Mesodermal cell (in vitro differentiated cells): ENCODE measurements at regions not wholly inside any gene's neighbourhood (a gene's known extent, or its start where the extent isn't known, plus 50 kb on each side); places are given as distances from the start of the nearest gene placed in this dataset.
"Not testable (repeated sequence)": the region's sequence is repeated elsewhere in the genome, so short reads cannot be mapped to it uniquely, and the experiment has no call there.

Source experiments
- H3K27ac ChIP-seq: 2 replicates; pipeline ENCODE4 v1.7.0; 2013; ENCODE audit warnings: mild to moderate bottlenecking, low read depth, low read length, moderate library complexity; ENCODE audit not compliant: severe bottlenecking
- H3K36me3 ChIP-seq: 2 replicates; pipeline ENCODE4 v1.7.1; 2013; ENCODE audit warnings: mild to moderate bottlenecking, low read length, moderate library complexity; ENCODE audit not compliant: control insufficient read depth, insufficient read depth
- H3K4me1 ChIP-seq: one replicate; pipeline ENCODE4 v1.7.1; 2013; ENCODE audit warnings: mild to moderate bottlenecking, low read length; ENCODE audit not compliant: insufficient read depth, control insufficient read depth, poor library complexity, severe bottlenecking
- H3K4me3 ChIP-seq: 2 replicates; pipeline ENCODE4 v1.7.0; 2013; ENCODE audit warnings: low read length, control low read depth, mild to moderate bottlenecking; ENCODE audit not compliant: insufficient read depth, poor library complexity, severe bottlenecking; ENCODE audit errors: extremely low read depth
- H3K9me3 ChIP-seq: 2 replicates; pipeline ENCODE4 v1.7.1; 2013; ENCODE audit warnings: mild to moderate bottlenecking, low read length, moderate library complexity; ENCODE audit not compliant: control insufficient read depth
- WGBS, 2 experiments: methylation state at CpG; one replicate each; pipeline ENCODE4 v1.1.5; 2013; ENCODE audit warnings: missing lambda C conversion rate in 2 of 2; ENCODE audit not compliant: insufficient coverage in 2 of 2; 5-methylcytosine and 5-hydroxymethylcytosine counted together

- Histone ChIP-seq H3K4me1 (no peaks in the 10 kb centered on the region), H3K27ac (no peak overlapping the region), H3K9me3 (no peaks in the 10 kb centered on the region), H3K4me3 (no peak overlapping the region), H3K36me3 (no peaks in the 10 kb centered on the region)
- WGBS, 2 experiments, result 70 to 79% methylated on average over 7 of the region's 7 CpGs
Measured at GRCh38 chr11:44470854-44471253, 94.6 kb upstream of the CD82 start.

GRCh38 chr11:44471603-44472002 is 93.9 kb upstream of the CD82 start:
- no peak overlapping the region for H3K27ac ChIP-seq
- WGBS, 2 experiments, result 94 to 96% methylated on average over 3 of the region's 3 CpGs
- no peak overlapping the region for H3K4me3 ChIP-seq
- H3K36me3 ChIP-seq, result no peaks in the 10 kb centered on the region
- no peaks in the 10 kb centered on the region for H3K4me1 ChIP-seq
- no peaks in the 10 kb centered on the region for H3K9me3 ChIP-seq

- Histone ChIP-seq H3K4me3 (no peak overlapping the region), H3K27ac (no peak overlapping the region), H3K36me3 (no peaks in the 10 kb centered on the region), H3K4me1 (no peaks in the 10 kb centered on the region), H3K9me3 (no peaks in the 10 kb centered on the region)
- WGBS, 2 experiments, result 69 to 71% methylated on average over 4 of the region's 4 CpGs
Measured at GRCh38 chr11:44472916-44473315, 92.5 kb upstream of the CD82 start.

GRCh38 chr11:44474702-44475101 is 90.8 kb upstream of the CD82 start:
- Histone ChIP-seq H3K4me1 (no peaks in the 10 kb centered on the region), H3K36me3 (no peaks in the 10 kb centered on the region), H3K27ac (no peak overlapping the region), H3K9me3 (no peaks in the 10 kb centered on the region), H3K4me3 (no peak overlapping the region)
- 95 to 97% methylated on average over 4 to 5 of the region's 5 CpGs for WGBS, 2 experiments

- H3K4me1 ChIP-seq, result no peaks in the 10 kb centered on the region
Measured at GRCh38 chr11:44475114-44475686, 90.3 kb upstream of the CD82 start.

GRCh38 chr11:44482338-44482737 is 83.1 kb upstream of the CD82 start:
- not testable (repeated sequence) for H3K27ac ChIP-seq, H3K9me3 ChIP-seq, H3K4me1 ChIP-seq, H3K36me3 ChIP-seq, H3K4me3 ChIP-seq
- WGBS, 2 experiments, result no CpG with 5 or more reads among the region's 4 CpGs

More at GRCh38 chr11:44475114-44475686, 90.3 kb upstream of the CD82 start:
- WGBS, 2 experiments, result 76 to 80% methylated on average over 8 to 9 of the region's 10 CpGs
- H3K4me3 ChIP-seq, result no peak overlapping the region
- H3K9me3 ChIP-seq, result no peaks in the 10 kb centered on the region
- no peak overlapping the region for H3K27ac ChIP-seq
- H3K36me3 ChIP-seq, result no peaks in the 10 kb centered on the region

- Histone ChIP-seq H3K36me3 (no peaks in the 10 kb centered on the region), H3K4me3 (no peak overlapping the region), H3K27ac (no peak overlapping the region), H3K4me1 (no peaks in the 10 kb centered on the region), H3K9me3 (no peaks in the 10 kb centered on the region)
- WGBS, 2 experiments, result 74 to 81% methylated on average over 9 to 10 of the region's 10 CpGs
Measured at GRCh38 chr11:44483919-44484610, 81.4 kb upstream of the CD82 start.

GRCh38 chr11:44488165-44488965 is 77.1 kb upstream of the CD82 start:
- H3K4me1 ChIP-seq, result no peaks in the 10 kb centered on the region
- no peak overlapping the region for H3K27ac ChIP-seq
- H3K36me3 ChIP-seq, result no peaks in the 10 kb centered on the region
- no peak overlapping the region for H3K4me3 ChIP-seq
- WGBS, 2 experiments, result 81 to 90% methylated on average over 3 to 6 of the region's 8 CpGs
- no peaks in the 10 kb centered on the region for H3K9me3 ChIP-seq

GRCh38 chr11:44493383-44493782 is 72.1 kb upstream of the CD82 start:
- H3K27ac ChIP-seq, result no peak overlapping the region
- no peak overlapping the region for H3K4me3 ChIP-seq
- no peaks in the 10 kb centered on the region for H3K4me1 ChIP-seq
- no peaks in the 10 kb centered on the region for H3K36me3 ChIP-seq
- H3K9me3 ChIP-seq, result no peaks in the 10 kb centered on the region

GRCh38 chr11:44493930-44494329 is 71.5 kb upstream of the CD82 start:
- no CpG with 5 or more reads among the region's 1 CpG for WGBS, 2 experiments
- no peak overlapping the region for H3K27ac ChIP-seq
- no peak overlapping the region for H3K4me3 ChIP-seq
- H3K4me1 ChIP-seq, result no peaks in the 10 kb centered on the region
- no peaks in the 10 kb centered on the region for H3K36me3 ChIP-seq
- H3K9me3 ChIP-seq, result no peaks in the 10 kb centered on the region

- no peaks in the 10 kb centered on the region for H3K4me1 ChIP-seq
- no peaks in the 10 kb centered on the region for H3K36me3 ChIP-seq
- H3K9me3 ChIP-seq, result no peaks in the 10 kb centered on the region
- H3K27ac ChIP-seq, result no peak overlapping the region
- no peak overlapping the region for H3K4me3 ChIP-seq
- WGBS, 2 experiments, result 63 to 73% methylated on average over 1 to 2 of the region's 2 CpGs
Measured at GRCh38 chr11:44494785-44495184, 70.7 kb upstream of the CD82 start.
